GM19043 (cell line): ENCODE measurements at regions not wholly inside any gene's neighbourhood (a gene's known extent, or its start where the extent isn't known, plus 50 kb on each side); places are given as distances from the start of the nearest gene placed in this dataset.

Experiments
- ATAC-seq: cut with Tn5 transposase; IDR thresholded peaks from one replicate; pipeline ENCODE4 v1.9.1; 2021; ENCODE audit warnings: low read depth; ENCODE audit not compliant: unreplicated experiment

DNA sequence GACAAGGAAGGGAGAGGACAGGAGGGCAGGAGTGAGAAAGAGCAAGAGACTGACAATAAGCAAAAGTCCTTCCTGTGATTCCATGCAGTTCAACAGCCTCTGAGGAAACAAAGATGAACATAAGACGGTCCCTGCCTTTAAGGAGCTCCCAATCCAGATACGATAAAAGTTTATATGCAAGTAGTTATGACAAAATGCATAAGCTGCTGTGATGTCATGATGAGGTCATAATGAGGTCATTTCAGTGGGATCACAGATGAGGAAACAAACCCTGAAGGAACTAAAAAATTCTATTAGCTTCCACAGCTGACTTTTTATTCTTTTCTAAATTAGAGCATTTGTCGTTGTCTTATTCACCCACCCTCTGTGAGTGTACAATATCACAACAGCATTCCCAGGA is 458.5 kb upstream of the ACVR2A start:
- ATAC-seq, result no peak

DNA sequence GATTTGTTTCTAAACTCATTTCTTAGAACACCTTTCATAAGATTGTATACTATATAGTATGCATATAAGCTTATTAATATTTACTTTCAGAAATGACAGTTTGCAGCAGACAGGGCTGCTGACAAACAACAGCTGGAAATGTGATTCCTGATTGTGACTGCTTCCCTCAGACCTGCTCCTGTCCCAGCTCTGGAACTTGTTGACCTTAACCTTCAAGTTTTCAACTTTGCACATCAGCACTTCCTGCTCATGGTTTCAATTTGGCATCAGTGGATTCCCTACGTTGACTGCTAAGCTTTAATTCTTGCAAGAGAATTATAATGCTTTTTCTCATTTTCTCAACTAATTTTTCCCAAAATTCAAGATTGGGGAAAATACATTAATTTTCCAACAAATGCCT is 459.2 kb upstream of the ACVR2A start:
- no peak for ATAC-seq

DNA sequence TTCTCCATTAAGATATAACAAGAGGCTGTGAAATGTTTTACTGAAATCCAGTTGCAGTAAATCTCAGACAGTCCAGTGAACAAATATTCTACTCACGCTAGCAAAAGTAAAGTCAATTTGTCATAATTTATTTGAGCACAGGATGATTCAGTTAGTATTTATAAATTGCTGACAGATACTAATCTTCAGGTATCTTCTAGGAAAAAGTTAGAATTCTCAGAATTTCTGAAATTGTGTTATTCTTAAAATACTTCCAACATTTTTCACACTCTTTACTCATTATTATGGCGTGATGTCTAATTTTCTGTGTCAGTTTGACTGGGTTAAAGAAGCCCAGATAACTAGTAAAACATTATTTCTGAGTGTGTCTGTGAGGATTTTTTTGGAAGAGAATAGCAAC is 460.2 kb upstream of the ACVR2A start:
- ATAC-seq, result no peak

DNA sequence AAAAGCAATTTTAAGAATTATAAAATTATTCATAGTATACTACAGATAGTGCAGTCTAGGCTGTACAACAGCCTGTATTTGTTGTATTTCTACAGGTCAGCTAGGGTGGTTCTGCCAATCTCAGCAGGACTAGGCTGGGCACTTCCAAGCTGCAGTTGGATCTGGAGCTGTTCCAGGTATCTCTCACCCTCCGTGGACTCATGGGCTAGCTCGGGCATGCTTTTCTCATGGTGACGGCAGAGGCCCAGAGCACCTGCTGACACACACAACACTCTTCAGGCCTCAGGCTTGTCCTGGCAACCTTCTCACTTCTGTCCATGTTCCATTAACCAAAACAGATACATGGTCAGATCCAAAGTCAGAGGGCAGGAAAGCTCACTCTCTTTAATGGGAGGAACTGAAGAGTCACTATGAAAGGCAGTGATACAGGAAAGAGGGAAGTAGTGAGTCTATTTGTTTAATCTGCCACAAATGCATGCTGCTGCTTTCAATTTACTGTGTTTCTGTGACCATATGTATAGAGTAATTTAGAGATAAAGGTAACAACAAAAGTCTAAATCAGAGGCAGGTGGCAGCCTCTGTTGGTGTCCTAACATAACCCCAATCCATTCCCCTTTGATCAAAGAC is 462.4 kb upstream of the ACVR2A start:
- ATAC-seq, result no peak

GRCh38 chr2:147378403-147378802 is 466.4 kb upstream of the ACVR2A start:
- ATAC-seq, result no peak

DNA sequence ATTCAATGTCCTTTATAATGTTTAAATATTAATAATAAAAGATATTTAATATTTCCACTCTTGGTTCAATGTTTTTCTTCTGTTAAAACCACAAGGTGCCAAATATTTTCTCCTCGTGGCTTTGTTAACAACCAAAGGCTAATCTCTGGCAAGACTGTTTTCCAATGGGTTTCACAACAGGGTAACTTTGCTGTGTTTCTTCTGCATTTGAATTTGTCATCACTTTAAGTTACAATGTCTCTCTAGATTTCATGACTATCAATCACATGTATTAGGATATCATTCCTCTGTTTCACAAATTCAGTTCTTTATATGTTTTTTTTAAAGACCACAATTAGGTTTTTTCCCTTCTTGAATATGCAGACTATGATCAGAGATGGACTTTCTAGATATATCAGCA is 469.8 kb upstream of the ACVR2A start:
- ATAC-seq, result no peak

DNA sequence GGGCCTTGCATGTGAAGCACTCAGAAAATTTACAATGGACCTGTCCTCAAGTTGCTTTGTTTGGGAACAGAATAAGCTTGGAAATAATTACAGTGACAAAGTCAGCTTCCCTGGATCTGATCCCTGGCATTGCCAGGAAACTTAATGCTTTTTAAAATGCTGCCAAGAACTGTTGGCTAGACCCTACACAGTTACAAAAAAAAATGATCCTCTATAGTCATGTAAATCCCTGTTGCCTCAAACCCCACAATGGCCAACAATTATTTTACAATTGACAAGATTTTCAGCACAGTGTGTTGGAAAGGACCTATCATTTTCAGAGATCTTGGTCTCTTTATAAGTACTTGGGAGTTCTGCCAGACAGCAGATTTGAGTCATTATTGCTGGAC is 470.4 kb upstream of the ACVR2A start:
- no peak for ATAC-seq

DNA sequence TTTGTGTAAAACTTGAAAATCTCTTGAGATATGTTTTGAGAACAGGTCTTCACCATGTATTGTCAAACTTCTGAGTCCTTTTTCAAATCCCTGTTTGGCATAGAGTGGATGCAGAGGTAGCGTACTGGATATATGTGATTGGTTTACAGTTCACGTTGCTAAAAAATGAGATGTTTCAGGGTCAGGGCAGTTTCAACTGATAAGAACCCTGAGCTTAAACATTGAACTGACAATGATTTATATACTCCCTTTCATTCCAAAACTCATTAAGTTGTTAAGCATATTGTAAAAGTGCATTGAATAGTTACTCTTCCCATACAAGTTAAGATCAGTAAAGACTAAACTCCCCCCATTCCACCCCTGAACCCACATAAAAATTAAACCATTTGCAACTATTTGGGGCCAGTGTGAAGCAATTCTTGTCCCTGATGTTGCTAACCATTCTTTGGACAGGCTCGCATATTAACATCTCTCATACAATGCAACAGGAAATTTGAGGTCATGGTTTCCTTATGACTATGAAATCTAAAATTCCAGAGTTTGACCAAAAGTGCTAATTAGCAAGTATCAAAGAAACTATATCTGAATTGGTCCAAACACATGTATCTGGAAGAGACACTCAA is 470.9 kb upstream of the ACVR2A start:
- no peak for ATAC-seq

DNA sequence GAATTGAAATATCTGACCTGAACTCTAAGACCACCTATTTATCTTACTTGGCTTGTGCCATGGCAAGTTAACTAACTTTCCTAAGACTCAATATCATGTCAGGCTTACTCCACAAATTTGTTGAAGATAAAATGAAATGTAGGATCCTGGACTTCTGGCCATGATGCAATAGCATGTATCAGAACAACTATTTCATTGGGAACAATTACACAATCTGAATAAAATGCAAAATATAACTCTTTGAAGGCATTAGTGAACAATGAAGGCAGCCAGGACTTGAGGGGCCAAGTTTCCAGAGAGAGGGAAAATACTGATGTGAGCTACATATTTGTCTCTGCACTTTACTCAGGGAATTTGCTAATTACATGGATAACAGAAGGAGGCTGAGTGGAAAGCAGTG is 476.5 kb upstream of the ACVR2A start:
- no peak for ATAC-seq

GRCh38 chr2:147366279-147366678 is 478.6 kb upstream of the ACVR2A start:
- ATAC-seq, result no peak

- ATAC-seq, result no peak
These were observed 479.2 kb upstream of the ACVR2A start for GRCh38 chr2:147365622-147366021.

- ATAC-seq, result peak; percentile 61
These were observed 480.2 kb upstream of the ACVR2A start for GRCh38 chr2:147364597-147364996.

- ATAC-seq, result no peak
These were observed 481.6 kb upstream of the ACVR2A start for GRCh38 chr2:147363181-147363580.

DNA sequence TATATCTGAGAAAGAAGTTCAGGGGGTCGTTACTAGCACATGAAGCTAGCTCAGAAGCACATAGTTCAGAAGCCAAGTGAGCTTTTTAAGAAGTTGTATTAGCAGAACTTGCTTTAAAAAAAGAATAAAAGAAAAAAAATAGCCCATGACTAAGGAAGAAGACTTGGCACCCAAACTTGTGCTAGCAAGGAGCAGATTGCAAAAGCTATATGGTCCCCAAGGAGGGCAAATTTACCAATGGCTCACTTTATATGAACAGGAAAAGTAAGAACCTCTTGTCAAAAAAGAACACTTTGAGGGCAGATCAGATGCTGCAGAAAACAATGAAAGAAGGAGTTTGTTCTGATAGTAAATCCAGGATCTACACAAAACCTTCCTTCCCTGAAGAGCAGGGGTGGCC is 486.5 kb upstream of the ACVR2A start:
- ATAC-seq, result no peak

- no peak for ATAC-seq
These were observed 488.7 kb upstream of the ACVR2A start for GRCh38 chr2:147356157-147356556.

DNA sequence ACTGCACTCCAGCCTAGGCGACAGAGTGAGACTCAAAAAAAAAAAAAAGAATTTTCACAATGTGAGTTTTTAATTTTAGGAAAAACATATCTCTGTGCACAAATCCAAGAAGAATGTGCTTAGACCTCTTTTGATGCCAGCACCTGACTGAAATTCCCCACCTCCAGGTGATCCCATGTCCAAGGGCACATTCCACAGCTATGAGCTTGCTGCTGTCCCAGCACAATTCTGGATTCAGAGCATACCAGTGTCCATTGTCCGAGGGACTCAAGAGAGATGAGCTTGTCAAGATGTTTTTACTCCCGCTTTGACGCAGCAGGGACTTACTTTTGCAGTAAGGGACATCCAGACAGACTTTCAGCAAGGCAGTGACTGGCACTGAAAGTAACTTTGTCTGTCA is 489.1 kb upstream of the ACVR2A start:
- ATAC-seq, result no peak

- no peak for ATAC-seq
These were observed 491.8 kb upstream of the ACVR2A start for GRCh38 chr2:147353072-147353381.

- no peak for ATAC-seq
These were observed 492.4 kb upstream of the ACVR2A start for GRCh38 chr2:147352264-147353071.

DNA sequence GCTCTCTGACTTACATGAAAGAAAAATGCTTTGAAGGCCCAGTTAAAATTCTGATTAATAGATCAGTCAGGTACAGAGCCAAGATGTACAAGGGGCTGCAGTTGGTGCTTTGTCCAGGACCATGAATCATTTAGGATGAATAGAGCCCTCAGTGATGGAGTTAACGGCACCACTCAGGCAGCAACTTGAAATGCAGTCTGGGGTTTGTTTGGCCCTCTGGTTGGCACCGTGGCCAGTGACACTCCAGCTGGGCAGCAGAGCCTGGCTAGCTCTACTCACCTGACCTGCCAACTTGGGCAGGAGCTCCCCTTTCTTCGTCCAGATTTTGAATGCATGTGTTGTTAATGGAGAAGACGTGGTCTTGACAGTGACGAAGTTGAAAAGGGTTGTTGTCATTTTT is 493.0 kb upstream of the ACVR2A start:
- no peak for ATAC-seq

GRCh38 chr2:147348931-147349555 is 495.8 kb upstream of the ACVR2A start:
- no peak for ATAC-seq

GRCh38 chr2:147346142-147346541 is 498.7 kb upstream of the ACVR2A start:
- no peak for ATAC-seq

DNA sequence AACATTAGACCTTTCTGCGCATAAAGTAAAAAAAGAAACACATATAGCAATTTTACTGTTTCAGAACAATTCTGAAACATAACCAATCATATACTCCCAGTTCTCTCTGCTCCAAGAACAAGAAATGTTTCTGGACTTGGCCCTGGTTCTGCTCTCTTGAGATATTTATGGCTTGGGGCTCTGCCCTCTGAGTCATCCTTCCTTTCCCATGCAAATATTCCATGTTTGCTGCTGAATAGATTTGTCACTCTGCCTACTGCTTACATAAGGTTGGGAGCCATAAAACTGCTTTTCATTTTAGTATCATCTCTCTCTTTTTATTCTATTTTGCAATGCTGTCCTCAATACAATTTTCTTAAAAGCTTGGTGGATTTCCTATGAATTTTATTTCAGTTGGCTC is 499.6 kb upstream of the ACVR2A start:
- no peak for ATAC-seq
